ENCODE measurements at regions not wholly inside any gene's neighbourhood (a gene's known extent, or its start where the extent isn't known, plus 50 kb on each side); places are given as distances from the start of the nearest gene placed in this dataset.

DNA sequence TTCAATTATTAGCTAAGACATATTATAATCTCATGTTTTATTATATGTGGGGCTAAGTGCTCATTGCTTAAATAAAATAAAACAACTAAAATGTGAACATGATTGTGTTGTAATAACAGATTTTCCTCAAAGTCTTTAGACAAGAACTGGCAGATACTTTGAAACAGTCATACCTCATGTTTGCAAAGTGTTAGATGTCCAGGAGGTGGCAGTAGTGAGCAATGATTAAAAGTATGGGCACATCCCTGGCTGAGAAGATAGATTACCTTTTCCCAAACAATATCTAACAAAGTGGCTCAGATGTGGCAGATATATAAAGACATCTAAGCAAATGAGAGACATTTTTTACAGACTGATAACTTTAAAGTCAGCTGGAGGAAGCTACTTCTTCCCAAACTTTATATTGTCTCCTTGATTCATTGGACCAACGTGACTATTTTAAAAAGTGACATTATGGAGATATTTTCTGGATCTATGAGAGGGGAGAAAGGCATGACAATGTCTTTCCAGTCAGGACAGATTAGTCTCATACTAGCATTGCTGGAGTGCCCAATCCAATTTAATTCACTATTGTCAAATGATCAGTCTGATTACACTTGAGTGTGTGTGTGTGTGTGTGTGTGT is 269.8 kb downstream of the S1PR1 start:
- H3K9me3 ChIP-seq (ENCODE audit: control insufficient read depth in 2 of 3, insufficient read depth in 1 of 3, low read length in 3 of 3): no peaks in the 10 kb centered on the region
- TF ChIP-seq, protein P1, sequence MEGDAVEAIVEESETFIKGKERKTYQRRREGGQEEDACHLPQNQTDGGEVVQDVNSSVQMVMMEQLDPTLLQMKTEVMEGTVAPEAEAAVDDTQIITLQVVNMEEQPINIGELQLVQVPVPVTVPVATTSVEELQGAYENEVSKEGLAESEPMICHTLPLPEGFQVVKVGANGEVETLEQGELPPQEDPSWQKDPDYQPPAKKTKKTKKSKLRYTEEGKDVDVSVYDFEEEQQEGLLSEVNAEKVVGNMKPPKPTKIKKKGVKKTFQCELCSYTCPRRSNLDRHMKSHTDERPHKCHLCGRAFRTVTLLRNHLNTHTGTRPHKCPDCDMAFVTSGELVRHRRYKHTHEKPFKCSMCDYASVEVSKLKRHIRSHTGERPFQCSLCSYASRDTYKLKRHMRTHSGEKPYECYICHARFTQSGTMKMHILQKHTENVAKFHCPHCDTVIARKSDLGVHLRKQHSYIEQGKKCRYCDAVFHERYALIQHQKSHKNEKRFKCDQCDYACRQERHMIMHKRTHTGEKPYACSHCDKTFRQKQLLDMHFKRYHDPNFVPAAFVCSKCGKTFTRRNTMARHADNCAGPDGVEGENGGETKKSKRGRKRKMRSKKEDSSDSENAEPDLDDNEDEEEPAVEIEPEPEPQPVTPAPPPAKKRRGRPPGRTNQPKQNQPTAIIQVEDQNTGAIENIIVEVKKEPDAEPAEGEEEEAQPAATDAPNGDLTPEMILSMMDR (IDR thresholded peaks at IDR 0.05; ENCODE audit: borderline replicate concordance, extremely low read depth, insufficient read depth): peak; percentile 52
- H3K36me3 ChIP-seq (ENCODE audit: control insufficient read depth in 2 of 3, insufficient read depth in 3 of 3, low read length in 3 of 3): no peaks in the 10 kb centered on the region
- no peak overlapping the region for H3K27ac ChIP-seq (ENCODE audit: low read depth in 2 of 2, low read length in 2 of 2)
- H3K4me1 ChIP-seq (ENCODE audit: control insufficient read depth in 2 of 3, insufficient read depth in 2 of 3, low read depth in 1 of 3, low read length in 3 of 3): no peaks in the 10 kb centered on the region
- H3K27me3 ChIP-seq (ENCODE audit: control insufficient read depth, insufficient read depth, low read length): no peaks in the 10 kb centered on the region
- intact Hi-C loops (cut with DNase I): no loop called here
- no peak overlapping the region for H3K4me3 ChIP-seq (ENCODE audit: low read length in 3 of 3)
- no peak overlapping the region for H3K9ac ChIP-seq (ENCODE audit: low read length in 3 of 3)
- DNase-seq (peak in 3 of 5 donors; percentile 11 to 58 (median 44)), FAIRE-seq (peak; percentile 89)

DNA sequence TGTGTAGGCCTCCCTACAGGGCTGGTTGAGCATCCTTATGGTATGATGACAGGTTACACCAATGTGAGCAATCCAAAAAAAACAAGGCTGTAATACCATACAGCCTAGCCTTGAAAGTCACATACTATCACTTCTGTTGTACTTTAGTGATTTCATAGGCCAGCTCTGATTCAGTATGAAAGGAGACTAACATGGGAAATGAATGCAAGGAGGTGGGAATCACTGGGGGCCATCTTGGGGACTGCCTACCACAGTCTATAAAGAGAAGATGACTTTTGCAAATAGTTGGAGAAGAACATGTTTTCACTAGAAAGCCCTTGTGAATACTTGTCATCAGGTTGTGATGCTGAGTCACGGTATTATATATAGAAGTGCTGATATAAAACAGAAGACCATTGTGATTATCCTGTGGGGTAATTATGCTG is 270.7 kb downstream of the S1PR1 start:
- no peak for FAIRE-seq

DNA sequence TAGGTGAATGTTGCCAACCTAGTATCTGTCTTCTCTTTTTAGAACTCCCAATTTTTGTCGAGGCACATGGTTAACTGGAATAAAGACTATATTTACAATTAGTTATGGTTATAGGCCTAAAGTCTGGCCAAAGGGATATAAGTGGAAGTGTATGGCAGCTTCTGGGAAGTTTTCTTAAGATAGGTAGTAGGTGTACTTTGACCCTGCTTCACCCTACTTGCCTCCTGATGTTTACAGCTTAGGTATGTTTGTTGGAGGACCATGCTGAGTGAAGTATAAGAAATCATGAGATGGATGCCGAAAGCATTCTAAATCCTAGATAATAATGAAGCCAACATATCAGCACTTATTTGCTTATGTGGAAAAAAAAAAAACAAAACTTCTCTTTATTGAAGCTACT is 272.1 kb downstream of the S1PR1 start:
- Histone ChIP-seq H3K27me3 (ENCODE audit: control insufficient read depth, insufficient read depth, low read length) (no peaks in the 10 kb centered on the region), H3K4me3 (ENCODE audit: low read length in 3 of 3) (no peak overlapping the region), H3K36me3 (ENCODE audit: control insufficient read depth in 2 of 3, insufficient read depth in 3 of 3, low read length in 3 of 3) (no peaks in the 10 kb centered on the region), H3K27ac (ENCODE audit: low read depth in 2 of 2, low read length in 2 of 2) (no peak overlapping the region), H3K4me1 (ENCODE audit: control insufficient read depth in 2 of 3, insufficient read depth in 2 of 3, low read depth in 1 of 3, low read length in 3 of 3) (no peaks in the 10 kb centered on the region), H3K9ac (ENCODE audit: low read length in 3 of 3) (no peak overlapping the region), H3K9me3 (ENCODE audit: control insufficient read depth in 2 of 3, insufficient read depth in 1 of 3, low read length in 3 of 3) (no peaks in the 10 kb centered on the region)
- TF ChIP-seq, protein P1 (IDR thresholded peaks at IDR 0.05; ENCODE audit: borderline replicate concordance, extremely low read depth, insufficient read depth): no peak
- no peak for FAIRE-seq
- intact Hi-C loops (cut with DNase I): no loop called here
- DNase-seq: no peak

More for the DNA sequence above, 270.7 kb downstream of the S1PR1 start:
- Histone ChIP-seq H3K4me3 (ENCODE audit: low read length in 3 of 3) (no peak overlapping the region), H3K27me3 (ENCODE audit: control insufficient read depth, insufficient read depth, low read length) (no peaks in the 10 kb centered on the region), H3K4me1 (ENCODE audit: control insufficient read depth in 2 of 3, insufficient read depth in 2 of 3, low read depth in 1 of 3, low read length in 3 of 3) (no peaks in the 10 kb centered on the region), H3K27ac (ENCODE audit: low read depth in 2 of 2, low read length in 2 of 2) (no peak overlapping the region), H3K9ac (ENCODE audit: low read length in 3 of 3) (no peak overlapping the region), H3K9me3 (ENCODE audit: control insufficient read depth in 2 of 3, insufficient read depth in 1 of 3, low read length in 3 of 3) (no peaks in the 10 kb centered on the region), H3K36me3 (ENCODE audit: control insufficient read depth in 2 of 3, insufficient read depth in 3 of 3, low read length in 3 of 3) (no peaks in the 10 kb centered on the region)
- TF ChIP-seq, protein P1 (IDR thresholded peaks at IDR 0.05; ENCODE audit: borderline replicate concordance, extremely low read depth, insufficient read depth): no peak
- intact Hi-C loops (cut with DNase I): no loop called here
- DNase-seq: no peak

DNA sequence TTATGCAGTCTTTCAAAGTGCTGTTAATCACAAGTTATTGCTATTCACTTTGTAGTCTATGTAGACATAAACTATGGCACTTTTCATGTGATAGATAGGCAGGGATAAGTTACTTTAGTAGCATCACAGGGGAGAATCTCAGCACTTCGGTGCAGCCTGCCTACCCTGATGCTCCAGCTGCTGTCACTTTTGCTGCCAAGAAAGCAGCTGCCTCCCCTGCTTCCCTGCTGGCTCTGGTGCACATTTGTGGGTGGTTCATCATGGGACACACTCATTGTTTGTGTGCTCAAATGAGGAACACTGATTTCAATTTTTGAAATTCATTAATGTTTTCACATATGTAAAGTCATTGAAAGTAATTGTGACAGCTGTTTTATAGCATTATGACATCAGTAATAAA is 272.6 kb downstream of the S1PR1 start:
- no peak overlapping the region for H3K4me3 ChIP-seq (ENCODE audit: low read length in 3 of 3)
- no peak overlapping the region for H3K27ac ChIP-seq (ENCODE audit: low read depth in 2 of 2, low read length in 2 of 2)
- no peaks in the 10 kb centered on the region for H3K36me3 ChIP-seq (ENCODE audit: control insufficient read depth in 2 of 3, insufficient read depth in 3 of 3, low read length in 3 of 3)
- DNase-seq (no peak), FAIRE-seq (no peak)
- TF ChIP-seq, protein P1 (IDR thresholded peaks at IDR 0.05; ENCODE audit: borderline replicate concordance, extremely low read depth, insufficient read depth): no peak
- H3K9me3 ChIP-seq (ENCODE audit: control insufficient read depth in 2 of 3, insufficient read depth in 1 of 3, low read length in 3 of 3): no peaks in the 10 kb centered on the region
- H3K4me1 ChIP-seq (ENCODE audit: control insufficient read depth in 2 of 3, insufficient read depth in 2 of 3, low read depth in 1 of 3, low read length in 3 of 3): no peaks in the 10 kb centered on the region
- no peaks in the 10 kb centered on the region for H3K27me3 ChIP-seq (ENCODE audit: control insufficient read depth, insufficient read depth, low read length)
- intact Hi-C loops (cut with DNase I): no loop called here
- H3K9ac ChIP-seq (ENCODE audit: low read length in 3 of 3): no peak overlapping the region
